MCF 10A (cell line): ENCODE measurements at regions not wholly inside any gene's neighbourhood (a gene's known extent, or its start where the extent isn't known, plus 50 kb on each side); places are given as distances from the start of the nearest gene placed in this dataset.

Experiments used
- BruUV-seq: library from RNA; stranded (reverse); fragments of 400-500 nt; replicated peaks from 2 replicates; lab custom pipeline; 2021; lab: Mats Ljungman, UMichigan
- CTCF ChIA-PET: fragments of 300-600 bp; sonication (Branson Sonifier 250); formaldehyde crosslinking; extraction: SDS; loops from one replicate; lab custom pipeline; 2021; ENCODE audit warnings: antibody characterized with exemption, inconsistent platforms; lab: Yijun Ruan, JAX
- POLR2A ChIA-PET: fragments of 300-600, 350-650 bp; sonication (Branson Sonifier 250); formaldehyde crosslinking; extraction: SDS; loops from one replicate; lab custom pipeline; 2020; ENCODE audit warnings: antibody characterized with exemption, inconsistent platforms; lab: Yijun Ruan, JAX
- DNase-seq: peaks from one replicate; pipeline ENCODE4 v3.0.0-alpha.2; 2018; ENCODE audit not compliant: unreplicated experiment
- H3K27ac Mint-ChIP-seq: one replicate; pipeline ENCODE4 v1.8.0; 2022; ENCODE audit warnings: mild to moderate bottlenecking, low read depth, mixed read lengths; ENCODE audit not compliant: unreplicated experiment
- H3K27me3 Mint-ChIP-seq: one replicate; pipeline ENCODE4 v1.8.0; 2022; ENCODE audit warnings: mixed read lengths; ENCODE audit not compliant: insufficient read depth, unreplicated experiment
- H3K36me3 Mint-ChIP-seq: one replicate; pipeline ENCODE4 v1.8.0; 2022; ENCODE audit warnings: mild to moderate bottlenecking, moderate library complexity, mixed read lengths; ENCODE audit not compliant: insufficient read depth, unreplicated experiment
- H3K4me1 Mint-ChIP-seq: one replicate; pipeline ENCODE4 v1.8.0; 2022; ENCODE audit warnings: mixed read lengths; ENCODE audit not compliant: insufficient read depth, unreplicated experiment
- H3K4me3 Mint-ChIP-seq: one replicate; pipeline ENCODE4 v1.8.0; 2022; ENCODE audit warnings: mild to moderate bottlenecking, moderate library complexity, mixed read lengths; ENCODE audit not compliant: unreplicated experiment
- H3K9me3 Mint-ChIP-seq: one replicate; pipeline ENCODE4 v1.8.0; 2022; ENCODE audit warnings: mixed read lengths; ENCODE audit not compliant: unreplicated experiment
- intact Hi-C: fragments of 100-400 bp; cut with micrococcal nuclease; formaldehyde crosslinking; loops from 2 replicates; pipeline ENCODE4 v1.14.1; 2022
- TF ChIP-seq, protein P1 (sequence below): fragments of 200-600 bp; IDR thresholded peaks from one replicate; pipeline ENCODE4 v1.8.0; 2022; ENCODE audit warnings: antibody characterized with exemption, mild to moderate bottlenecking; ENCODE audit not compliant: unreplicated experiment

DNA sequence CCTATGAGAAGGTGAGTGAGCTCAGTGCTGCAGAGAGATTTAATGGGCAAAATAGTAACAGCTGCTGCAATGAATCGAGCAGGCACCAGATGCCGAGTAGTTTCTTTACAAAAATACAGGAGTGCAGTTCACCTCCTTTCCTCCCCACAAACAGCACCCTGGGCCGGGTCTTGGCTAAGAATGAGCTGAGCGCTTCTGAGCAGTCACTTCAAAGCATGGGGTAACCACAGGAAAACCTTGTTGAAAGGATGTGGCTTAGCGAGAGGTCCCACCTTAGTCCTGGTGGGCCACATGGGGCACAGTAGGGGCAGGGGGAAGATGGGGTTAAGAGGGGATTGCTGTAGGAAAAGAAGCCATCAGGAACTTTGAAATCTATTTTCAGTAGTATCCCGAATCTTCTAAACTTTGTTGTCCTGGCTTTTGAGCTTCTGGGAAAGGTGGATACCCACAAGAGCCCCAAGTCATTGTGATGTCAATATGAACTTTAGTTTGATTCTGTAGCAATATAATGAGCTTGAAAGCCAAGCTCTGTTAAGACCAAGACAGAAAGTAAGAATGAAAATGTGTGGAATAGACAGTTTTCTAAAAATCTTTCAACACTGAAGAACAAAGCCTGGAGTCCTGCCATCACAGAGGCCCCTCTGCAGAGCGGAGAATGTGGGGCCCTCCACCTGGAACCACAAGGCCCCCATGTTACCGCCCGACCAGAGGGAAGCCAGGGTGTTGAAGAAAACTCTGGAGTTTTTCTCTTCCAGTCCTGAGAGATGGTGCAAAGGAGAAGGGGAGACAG is 101.0 kb upstream of the ZNF236 start:
- POLR2A ChIA-PET = no interaction called here
- Mint-ChIP-seq H3K27ac (no peak overlapping the region), H3K36me3 (no peaks in the 10 kb centered on the region), H3K27me3 (no peaks in the 10 kb centered on the region), H3K9me3 (no peaks in the 10 kb centered on the region), H3K4me1 (no peaks in the 10 kb centered on the region), H3K4me3 (no peak overlapping the region)
- no peak for DNase-seq
- intact Hi-C loops = no loop called here
- no TSS peak for BruUV-seq
- CTCF ChIA-PET = interaction anchor here (0.5 to 1.8 kb wide), 3 partner anchors 12 to 322 kb away, joined by 3 to 7 read pairs (median 3); no protein-coding TSS in a partner anchor
- TF ChIP-seq, protein P1, sequence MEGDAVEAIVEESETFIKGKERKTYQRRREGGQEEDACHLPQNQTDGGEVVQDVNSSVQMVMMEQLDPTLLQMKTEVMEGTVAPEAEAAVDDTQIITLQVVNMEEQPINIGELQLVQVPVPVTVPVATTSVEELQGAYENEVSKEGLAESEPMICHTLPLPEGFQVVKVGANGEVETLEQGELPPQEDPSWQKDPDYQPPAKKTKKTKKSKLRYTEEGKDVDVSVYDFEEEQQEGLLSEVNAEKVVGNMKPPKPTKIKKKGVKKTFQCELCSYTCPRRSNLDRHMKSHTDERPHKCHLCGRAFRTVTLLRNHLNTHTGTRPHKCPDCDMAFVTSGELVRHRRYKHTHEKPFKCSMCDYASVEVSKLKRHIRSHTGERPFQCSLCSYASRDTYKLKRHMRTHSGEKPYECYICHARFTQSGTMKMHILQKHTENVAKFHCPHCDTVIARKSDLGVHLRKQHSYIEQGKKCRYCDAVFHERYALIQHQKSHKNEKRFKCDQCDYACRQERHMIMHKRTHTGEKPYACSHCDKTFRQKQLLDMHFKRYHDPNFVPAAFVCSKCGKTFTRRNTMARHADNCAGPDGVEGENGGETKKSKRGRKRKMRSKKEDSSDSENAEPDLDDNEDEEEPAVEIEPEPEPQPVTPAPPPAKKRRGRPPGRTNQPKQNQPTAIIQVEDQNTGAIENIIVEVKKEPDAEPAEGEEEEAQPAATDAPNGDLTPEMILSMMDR = no peak

DNA sequence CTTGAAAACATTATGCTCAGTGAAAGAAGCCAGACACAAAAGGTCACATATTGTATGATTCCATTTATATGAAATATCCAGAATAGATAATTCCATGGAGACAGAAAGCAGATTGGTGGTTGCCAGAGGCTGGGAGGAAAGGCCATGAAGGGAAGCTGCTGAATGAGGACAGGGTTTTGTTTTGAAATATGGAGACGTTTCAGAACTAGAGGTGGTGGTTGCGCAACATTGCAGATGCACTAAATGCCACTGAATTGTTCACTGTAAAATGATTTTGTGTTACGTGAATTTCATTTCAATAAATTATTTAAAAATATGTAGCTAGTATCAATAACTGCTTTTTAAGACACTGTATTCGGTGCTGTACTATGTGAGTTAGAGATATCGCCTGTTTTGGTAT is 101.7 kb upstream of the ZNF236 start:
- peak; percentile 8 for DNase-seq
- no peak overlapping the region for H3K27ac Mint-ChIP-seq
- intact Hi-C loops = no loop called here
- H3K9me3 Mint-ChIP-seq = no peaks in the 10 kb centered on the region
- CTCF ChIA-PET = interaction anchor here (1.2 to 1.8 kb wide), 2 partner anchors 12 to 321 kb away, joined by 3 to 7 read pairs; no protein-coding TSS in a partner anchor
- no peaks in the 10 kb centered on the region for H3K27me3 Mint-ChIP-seq
- TF ChIP-seq, protein P1 = no peak
- POLR2A ChIA-PET = no interaction called here
- no peak overlapping the region for H3K4me3 Mint-ChIP-seq
- H3K36me3 Mint-ChIP-seq = no peaks in the 10 kb centered on the region
- no peaks in the 10 kb centered on the region for H3K4me1 Mint-ChIP-seq
- BruUV-seq = no TSS peak

DNA sequence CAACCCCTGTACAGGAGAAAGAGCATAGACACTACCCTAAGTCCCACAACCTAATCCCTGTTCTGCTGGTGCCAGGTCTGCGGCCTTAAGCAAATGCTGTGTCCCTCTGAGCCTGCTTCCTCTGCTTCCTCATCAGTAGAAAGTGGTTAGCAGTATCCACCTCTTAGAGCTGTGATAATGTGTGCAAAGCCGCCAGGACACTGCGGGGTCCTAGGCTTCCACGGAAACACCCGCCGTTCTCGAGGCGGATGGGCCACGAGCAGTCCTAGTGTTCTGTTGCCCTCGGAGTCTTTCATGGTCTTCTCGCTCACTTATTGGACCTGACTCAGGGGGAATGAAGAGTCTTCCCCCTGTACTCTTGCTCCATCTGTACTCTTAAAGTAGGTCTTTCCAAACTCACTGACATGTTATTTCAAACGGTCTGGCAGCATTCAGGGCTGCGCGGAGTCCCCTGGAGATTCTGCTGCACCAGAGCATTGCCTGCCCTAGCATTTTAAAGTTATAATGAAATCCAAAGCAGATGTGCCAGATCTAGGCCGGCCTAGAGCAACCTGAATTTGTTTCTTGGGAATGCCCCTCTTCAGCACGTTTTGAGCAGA is 107.2 kb upstream of the ZNF236 start:
- intact Hi-C loops = no loop called here
- Mint-ChIP-seq H3K4me1 (no peaks in the 10 kb centered on the region), H3K27me3 (no peaks in the 10 kb centered on the region), H3K4me3 (no peak overlapping the region), H3K36me3 (peaks cover 4% of the 10 kb centered on the region), H3K27ac (no peak overlapping the region), H3K9me3 (no peaks in the 10 kb centered on the region)
- TF ChIP-seq, protein P1 = no peak
- DNase-seq = no peak
- ChIA-PET CTCF (interaction anchor here (0.5 to 1.2 kb wide), 2 partner anchors 308 to 316 kb away, joined by 4 to 5 read pairs; no protein-coding TSS in a partner anchor), POLR2A (no interaction called here)
- no TSS peak for BruUV-seq

DNA sequence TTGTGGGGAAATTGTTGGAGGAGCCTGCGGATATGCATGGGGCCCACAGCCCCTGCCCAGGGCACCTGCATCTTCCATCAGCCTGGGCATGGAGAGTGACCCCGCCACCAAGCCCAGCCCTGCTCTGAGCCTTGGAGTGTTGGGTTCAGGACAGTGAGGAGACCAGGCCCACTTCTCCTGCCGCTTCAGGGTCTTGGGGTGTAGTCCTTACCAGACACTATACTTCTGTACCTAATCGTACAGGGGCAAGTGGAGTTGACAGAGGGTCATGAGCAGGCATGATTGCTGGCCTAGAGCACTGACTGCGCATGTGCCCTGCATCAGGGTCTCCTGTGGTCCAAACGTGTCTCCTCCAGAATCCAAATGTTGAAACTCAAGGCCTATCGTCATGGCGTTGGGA is 108.9 kb upstream of the ZNF236 start:
- DNase-seq = no peak
- Mint-ChIP-seq H3K36me3 (peaks cover 4% of the 10 kb centered on the region), H3K4me1 (no peaks in the 10 kb centered on the region), H3K9me3 (no peaks in the 10 kb centered on the region), H3K27ac (no peak overlapping the region), H3K4me3 (no peak overlapping the region), H3K27me3 (no peaks in the 10 kb centered on the region)
- ChIA-PET CTCF (interaction anchor here (0.6 to 1.4 kb wide), 3 partner anchors 12 to 315 kb away, joined by 3 to 6 read pairs (median 3); no protein-coding TSS in a partner anchor), POLR2A (no interaction called here)
- BruUV-seq = no TSS peak
- intact Hi-C loops = no loop called here
- TF ChIP-seq, protein P1 = no peak
